Esophagus mucosa (tissue), 1 donor: ENCODE measurements at regions not wholly inside any gene's neighbourhood (a gene's known extent, or its start where the extent isn't known, plus 50 kb on each side); places are given as distances from the start of the nearest gene placed in this dataset.

Source experiments
- ATAC-seq: fragments of 200-7000 bp; cut with Tn5 transposase; one replicate; pipeline ENCODE4 v1.9.1; 2020
- donor health status: DM: yes; HTN: yes; CAD: no.

- ATAC-seq, result no peak
These were observed 258.3 kb upstream of the MOCS1 start for GRCh38 chr6:40192516-40192915.

- ATAC-seq, result no peak
These were observed 254.7 kb upstream of the MOCS1 start for GRCh38 chr6:40188931-40189330.

- ATAC-seq, result no peak
These were observed 253.4 kb upstream of the MOCS1 start for GRCh38 chr6:40187535-40188144.

GRCh38 chr6:40185486-40185885, 251.2 kb upstream of the MOCS1 start:
- no peak for ATAC-seq

- no peak for ATAC-seq
These were observed 249.6 kb upstream of the MOCS1 start for GRCh38 chr6:40183902-40184301.

GRCh38 chr6:40181367-40181766, 247.1 kb upstream of the MOCS1 start:
- ATAC-seq, result no peak

- no peak for ATAC-seq
These were observed 246.0 kb upstream of the MOCS1 start for GRCh38 chr6:40180271-40180670.

- ATAC-seq, result no peak
These were observed 245.2 kb upstream of the MOCS1 start for GRCh38 chr6:40179496-40179895.

- no peak for ATAC-seq
These were observed 243.3 kb upstream of the MOCS1 start for GRCh38 chr6:40177598-40177997.

GRCh38 chr6:40176152-40176551, 241.9 kb upstream of the MOCS1 start:
- ATAC-seq, result no peak

- no peak for ATAC-seq
These were observed 238.0 kb upstream of the MOCS1 start for GRCh38 chr6:40172272-40172671.

GRCh38 chr6:40171343-40171742, 237.1 kb upstream of the MOCS1 start:
- ATAC-seq, result peak; percentile 90

GRCh38 chr6:40170856-40171255, 236.6 kb upstream of the MOCS1 start:
- ATAC-seq, result peak; percentile 2

GRCh38 chr6:40169878-40170277, 235.6 kb upstream of the MOCS1 start:
- ATAC-seq, result no peak

- peak; percentile 59 for ATAC-seq
These were observed 232.7 kb upstream of the MOCS1 start for GRCh38 chr6:40166963-40167362.

- ATAC-seq, result no peak
These were observed 230.9 kb upstream of the MOCS1 start for GRCh38 chr6:40165036-40165709.

GRCh38 chr6:40164345-40164755, 230.1 kb upstream of the MOCS1 start:
- ATAC-seq, result no peak

- ATAC-seq, result no peak
These were observed 229.7 kb upstream of the MOCS1 start for GRCh38 chr6:40163924-40164323.

GRCh38 chr6:40162074-40162473, 227.8 kb upstream of the MOCS1 start:
- peak; percentile 43 for ATAC-seq

GRCh38 chr6:40160826-40161225, 226.6 kb upstream of the MOCS1 start:
- ATAC-seq, result peak; percentile 23

GRCh38 chr6:40159865-40160264, 225.6 kb upstream of the MOCS1 start:
- no peak for ATAC-seq

- no peak for ATAC-seq
These were observed 218.6 kb upstream of the MOCS1 start for GRCh38 chr6:40152701-40153436.

GRCh38 chr6:40152196-40152595, 217.9 kb upstream of the MOCS1 start:
- no peak for ATAC-seq
